Keratinocyte (primary cell): ENCODE measurements at regions not wholly inside any gene's neighbourhood (a gene's known extent, or its start where the extent isn't known, plus 50 kb on each side); places are given as distances from the start of the nearest gene placed in this dataset.
A peak's percentile ranks its signal among the peaks of the same experiment; 100 is the strongest.

Experiments
- DNase-seq: peaks from one replicate; pipeline ENCODE4 v3.0.0-alpha.2; 2011; ENCODE audit warnings: low read depth, missing footprints, low spot score
- FAIRE-seq: peaks from 2 replicates; lab custom pipeline; 2011; peaks lifted over from hg19 to GRCh38; lab: Jason Lieb, UNC
- H2AFZ ChIP-seq: 2 replicates; pipeline ENCODE4 v1.6.0; 2012; ENCODE audit warnings: low read length, control low read depth, inconsistent platforms; ENCODE audit not compliant: control insufficient read depth
- H3K27ac ChIP-seq: 2 replicates; pipeline ENCODE4 v1.5.1; 2011; ENCODE audit warnings: low read length; ENCODE audit not compliant: control insufficient read depth, insufficient read depth
- H3K27me3 ChIP-seq: 3 replicates; pipeline ENCODE4 v1.6.0; 2011; ENCODE audit warnings: low read length; ENCODE audit not compliant: control insufficient read depth, insufficient read depth; ENCODE audit errors: extremely low read depth
- H3K36me3 ChIP-seq, 2 experiments: 2 replicates in 1 of 2; 3 replicates in 1 of 2; pipeline ENCODE4 v1.5.1; 2011; ENCODE audit warnings: low read length in 2 of 2, mild to moderate bottlenecking in 1 of 2; ENCODE audit not compliant: control insufficient read depth in 2 of 2, insufficient read depth in 2 of 2; ENCODE audit errors: extremely low read depth in 1 of 2
- H3K4me1 ChIP-seq: 3 replicates; pipeline ENCODE4 v1.5.1; 2011; ENCODE audit warnings: low read length; ENCODE audit not compliant: control insufficient read depth, insufficient read depth; ENCODE audit errors: extremely low read depth
- H3K4me2 ChIP-seq: 3 replicates; pipeline ENCODE4 v1.6.0; 2011; ENCODE audit warnings: low read depth, low read length; ENCODE audit not compliant: control insufficient read depth, insufficient read depth; ENCODE audit errors: extremely low read depth
- H3K4me3 ChIP-seq, 3 experiments: fragments of 200-600 bp in 1 of 3; sonication (generic) in 1 of 3; 2 replicates in 2 of 3; 3 replicates in 1 of 3; pipeline ENCODE4 v1.5.1; 2011 to 2016; ENCODE audit warnings: low read length in 3 of 3, mild to moderate bottlenecking in 3 of 3, control low read depth in 2 of 3, inconsistent platforms in 1 of 3, low read depth in 1 of 3, mixed read lengths in 1 of 3, mixed run types in 1 of 3, moderate library complexity in 1 of 3; ENCODE audit not compliant: control insufficient read depth in 2 of 3, insufficient read depth in 2 of 3; ENCODE audit errors: extremely low read depth in 1 of 3
- H3K79me2 ChIP-seq: 2 replicates; pipeline ENCODE4 v1.6.0; 2012; ENCODE audit warnings: low read length; ENCODE audit not compliant: control insufficient read depth, insufficient read depth
- H3K9ac ChIP-seq: 3 replicates; pipeline ENCODE4 v1.6.0; 2011; ENCODE audit warnings: low read length; ENCODE audit not compliant: control insufficient read depth, insufficient read depth; ENCODE audit errors: extremely low read depth
- H3K9me1 ChIP-seq: 3 replicates; pipeline ENCODE4 v1.6.0; 2011; ENCODE audit warnings: low read length; ENCODE audit not compliant: control insufficient read depth, insufficient read depth; ENCODE audit errors: extremely low read depth
- H3K9me3 ChIP-seq: 2 replicates; pipeline ENCODE4 v1.5.1; 2012; ENCODE audit warnings: low read depth, low read length; ENCODE audit not compliant: control insufficient read depth
- H4K20me1 ChIP-seq: 3 replicates; pipeline ENCODE4 v1.6.0; 2011; ENCODE audit warnings: low read length; ENCODE audit not compliant: control insufficient read depth, insufficient read depth; ENCODE audit errors: extremely low read depth
- EZH2 ChIP-seq: IDR thresholded peaks from one replicate; pipeline ENCODE4 v1.6.1; 2012; ENCODE audit warnings: inconsistent platforms, mild to moderate bottlenecking, low read length, moderate library complexity
- dilution Hi-C: fragments of 300-500 bp; cut with MboI; formaldehyde crosslinking; loops from one replicate; pipeline ENCODE4 v1.7.0; 2020; ENCODE audit warnings: low sequenced_read_pairs; ENCODE audit not compliant: extremely low pct_ligation_motif_present
- TF ChIP-seq, protein P1 (sequence below), 3 experiments: IDR thresholded peaks in 1 of 3; conservative IDR thresholded peaks in 1 of 3; optimal IDR thresholded peaks in 1 of 3; 2 replicates in 2 of 3; 3 replicates in 1 of 3; pipeline versions ENCODE3 to v1.5.1; 2011; ENCODE audit warnings: low read length in 3 of 3, mild to moderate bottlenecking in 3 of 3, moderate library complexity in 2 of 3, control low read depth in 1 of 3, inconsistent platforms in 1 of 3; ENCODE audit not compliant: insufficient read depth in 2 of 3; ENCODE audit errors: extremely low read depth in 1 of 3

GRCh38 chr7:46390042-46390441, 469.0 kb upstream of the IGFBP3 start:
- dilution Hi-C loops: no loop called here
- no peak overlapping the region for H2AFZ ChIP-seq
- no peaks in the 10 kb centered on the region for H3K9me1 ChIP-seq
- DNase-seq (no peak), FAIRE-seq (no peak)
- no peaks in the 10 kb centered on the region for H3K79me2 ChIP-seq
- H3K27ac ChIP-seq: no peak overlapping the region
- H3K27me3 ChIP-seq: no peaks in the 10 kb centered on the region
- no peaks in the 10 kb centered on the region for H3K4me1 ChIP-seq
- H3K4me2 ChIP-seq: no peak overlapping the region
- no peak overlapping the region for H3K9ac ChIP-seq
- TF ChIP-seq EZH2: no peak
- TF ChIP-seq, protein P1, sequence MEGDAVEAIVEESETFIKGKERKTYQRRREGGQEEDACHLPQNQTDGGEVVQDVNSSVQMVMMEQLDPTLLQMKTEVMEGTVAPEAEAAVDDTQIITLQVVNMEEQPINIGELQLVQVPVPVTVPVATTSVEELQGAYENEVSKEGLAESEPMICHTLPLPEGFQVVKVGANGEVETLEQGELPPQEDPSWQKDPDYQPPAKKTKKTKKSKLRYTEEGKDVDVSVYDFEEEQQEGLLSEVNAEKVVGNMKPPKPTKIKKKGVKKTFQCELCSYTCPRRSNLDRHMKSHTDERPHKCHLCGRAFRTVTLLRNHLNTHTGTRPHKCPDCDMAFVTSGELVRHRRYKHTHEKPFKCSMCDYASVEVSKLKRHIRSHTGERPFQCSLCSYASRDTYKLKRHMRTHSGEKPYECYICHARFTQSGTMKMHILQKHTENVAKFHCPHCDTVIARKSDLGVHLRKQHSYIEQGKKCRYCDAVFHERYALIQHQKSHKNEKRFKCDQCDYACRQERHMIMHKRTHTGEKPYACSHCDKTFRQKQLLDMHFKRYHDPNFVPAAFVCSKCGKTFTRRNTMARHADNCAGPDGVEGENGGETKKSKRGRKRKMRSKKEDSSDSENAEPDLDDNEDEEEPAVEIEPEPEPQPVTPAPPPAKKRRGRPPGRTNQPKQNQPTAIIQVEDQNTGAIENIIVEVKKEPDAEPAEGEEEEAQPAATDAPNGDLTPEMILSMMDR (optimal IDR thresholded peaks at IDR 0.05 in 1 of 3, IDR thresholded peaks at IDR 0.05 in 1 of 3, conservative IDR thresholded peaks at IDR 0.05 in 1 of 3; ENCODE audit: extremely low read depth in 1 of 3, insufficient read depth in 2 of 3, low read length in 3 of 3): peak in 1 of 3 experiments; percentile 8
- H3K36me3 ChIP-seq: no peaks in the 10 kb centered on the region
- no peaks in the 10 kb centered on the region for H4K20me1 ChIP-seq
- H3K9me3 ChIP-seq: no peaks in the 10 kb centered on the region
- H3K4me3 ChIP-seq: no peak overlapping the region

GRCh38 chr7:46389146-46389545, 468.1 kb upstream of the IGFBP3 start:
- Histone ChIP-seq H3K36me3 (no peaks in the 10 kb centered on the region), H4K20me1 (no peaks in the 10 kb centered on the region), H3K9me3 (no peaks in the 10 kb centered on the region), H2AFZ (no peak overlapping the region), H3K4me3 (no peak overlapping the region), H3K9me1 (no peaks in the 10 kb centered on the region), H3K4me1 (no peaks in the 10 kb centered on the region), H3K27ac (no peak overlapping the region), H3K27me3 (no peaks in the 10 kb centered on the region), H3K4me2 (no peak overlapping the region), H3K79me2 (no peaks in the 10 kb centered on the region), H3K9ac (no peak overlapping the region)
- DNase-seq: no peak
- dilution Hi-C loops: no loop called here
- FAIRE-seq: no peak
- TF ChIP-seq, protein P1 (optimal IDR thresholded peaks at IDR 0.05 in 1 of 3, IDR thresholded peaks at IDR 0.05 in 1 of 3, conservative IDR thresholded peaks at IDR 0.05 in 1 of 3; ENCODE audit: extremely low read depth in 1 of 3, insufficient read depth in 2 of 3, low read length in 3 of 3): no peak
- no peak for TF ChIP-seq EZH2
